DOHH2 (cell line): ENCODE measurements at regions not wholly inside any gene's neighbourhood (a gene's known extent, or its start where the extent isn't known, plus 50 kb on each side); places are given as distances from the start of the nearest gene placed in this dataset.

Experiments used
- H3F3A ChIP-seq: fragments of 200-600 bp; sonication (generic), shearing (Covaris generic); 2 replicates; pipeline ENCODE4 v1.6.0; 2016; ENCODE audit warnings: antibody characterized with exemption, mild to moderate bottlenecking; ENCODE audit not compliant: control insufficient read depth, insufficient read depth
- H3K27ac ChIP-seq: fragments of 200-600 bp; sonication (generic); 2 replicates; pipeline ENCODE4 v1.5.1; 2014; ENCODE audit warnings: low read depth, mild to moderate bottlenecking, low read length, moderate library complexity
- H3K27me3 ChIP-seq: fragments of 200-600 bp; sonication (generic); 2 replicates; pipeline ENCODE4 v1.6.1; 2014; ENCODE audit warnings: mild to moderate bottlenecking, low read length, mixed read lengths; ENCODE audit not compliant: control insufficient read depth
- H3K36me3 ChIP-seq: fragments of 200-600 bp; sonication (generic); 2 replicates; pipeline ENCODE4 v1.6.1; 2014; ENCODE audit warnings: mild to moderate bottlenecking, low read length, moderate library complexity, mixed read lengths; ENCODE audit not compliant: control insufficient read depth
- H3K4me1 ChIP-seq: fragments of 200-600 bp; sonication (generic); 2 replicates; pipeline ENCODE4 v1.6.1; 2014; ENCODE audit warnings: mild to moderate bottlenecking, low read length, mixed read lengths; ENCODE audit not compliant: control insufficient read depth
- H3K4me2 ChIP-seq: fragments of 200-600 bp; sonication (generic); 2 replicates; pipeline ENCODE4 v1.6.0; 2014; ENCODE audit warnings: mild to moderate bottlenecking, low read length, moderate library complexity
- H3K4me3 ChIP-seq: fragments of 200-600 bp; sonication (generic); 2 replicates; pipeline ENCODE4 v1.5.1; 2014; ENCODE audit warnings: mild to moderate bottlenecking, low read length, mixed read lengths
- H3K79me2 ChIP-seq: fragments of 200-600 bp; sonication (generic); 2 replicates; pipeline ENCODE4 v1.6.1; 2014; ENCODE audit warnings: mild to moderate bottlenecking, low read length, mixed read lengths; ENCODE audit not compliant: control insufficient read depth
- H3K9me2 ChIP-seq: fragments of 200-600 bp; sonication (generic); replicated peaks from 2 replicates; pipeline ENCODE4 v1.6.1; 2014; ENCODE audit warnings: mild to moderate bottlenecking, low read length, mixed read lengths; ENCODE audit not compliant: control insufficient read depth
- H3K9me3 ChIP-seq: fragments of 200-600 bp; sonication (generic); 2 replicates; pipeline ENCODE4 v1.6.1; 2014; ENCODE audit warnings: antibody characterized with exemption, low read length, mixed read lengths; ENCODE audit not compliant: control insufficient read depth, insufficient read depth
- H4K20me1 ChIP-seq: fragments of 200-600 bp; sonication (generic); 2 replicates; pipeline ENCODE4 v1.6.0; 2014; ENCODE audit warnings: low read depth, mild to moderate bottlenecking, antibody characterized with exemption, low read length, moderate library complexity; ENCODE audit not compliant: control insufficient read depth, insufficient read depth
- CTCF ChIP-seq: fragments of 200-600 bp; sonication (generic); IDR thresholded peaks from one replicate; pipeline ENCODE4 v1.5.1; 2014; ENCODE audit warnings: antibody characterized with exemption, mild to moderate bottlenecking, low read depth, low read length; ENCODE audit not compliant: poor library complexity, severe bottlenecking
- EZH2phosphoT487 ChIP-seq: fragments of 200-600 bp; sonication (generic); IDR thresholded peaks from 2 replicates; pipeline ENCODE4 v1.6.1; 2017; ENCODE audit warnings: borderline replicate concordance, mild to moderate bottlenecking, antibody characterized with exemption, low read length, moderate library complexity, mixed read lengths

GRCh38 chr16:7804635-7805195, 472.1 kb downstream of the RBFOX1 start:
- TF ChIP-seq CTCF (no peak), EZH2phosphoT487 (no peak)
- H3K4me3 ChIP-seq = no peak overlapping the region

GRCh38 chr16:7792346-7792745, 459.7 kb downstream of the RBFOX1 start:
- no peaks in the 10 kb centered on the region for H3K9me3 ChIP-seq
- no peaks in the 10 kb centered on the region for H3K9me2 ChIP-seq
- H3K36me3 ChIP-seq = no peaks in the 10 kb centered on the region
- TF ChIP-seq EZH2phosphoT487 (no peak), CTCF (no peak)
- H3K4me1 ChIP-seq = no peaks in the 10 kb centered on the region
- no peak overlapping the region for H3K27ac ChIP-seq
- H3K27me3 ChIP-seq = no peaks in the 10 kb centered on the region
- H3F3A ChIP-seq = no peaks in the 10 kb centered on the region
- no peaks in the 10 kb centered on the region for H3K79me2 ChIP-seq
- H3K4me2 ChIP-seq = no peak overlapping the region
- H3K4me3 ChIP-seq = no peak overlapping the region
- H4K20me1 ChIP-seq = no peaks in the 10 kb centered on the region

More at GRCh38 chr16:7804635-7805195, 472.1 kb downstream of the RBFOX1 start:
- H3K79me2 ChIP-seq = no peaks in the 10 kb centered on the region
- H3F3A ChIP-seq = no peaks in the 10 kb centered on the region
- no peaks in the 10 kb centered on the region for H3K9me3 ChIP-seq
- no peaks in the 10 kb centered on the region for H3K4me1 ChIP-seq
- H4K20me1 ChIP-seq = no peaks in the 10 kb centered on the region
- H3K9me2 ChIP-seq = no peaks in the 10 kb centered on the region
- H3K4me2 ChIP-seq = no peak overlapping the region
- no peaks in the 10 kb centered on the region for H3K27me3 ChIP-seq
- H3K36me3 ChIP-seq = no peaks in the 10 kb centered on the region
- no peak overlapping the region for H3K27ac ChIP-seq

GRCh38 chr16:7791028-7791590, 458.5 kb downstream of the RBFOX1 start:
- Histone ChIP-seq H3K4me1 (no peaks in the 10 kb centered on the region), H3K79me2 (no peaks in the 10 kb centered on the region), H3F3A (no peaks in the 10 kb centered on the region), H3K27ac (no peak overlapping the region), H4K20me1 (no peaks in the 10 kb centered on the region), H3K9me2 (no peaks in the 10 kb centered on the region), H3K27me3 (no peaks in the 10 kb centered on the region), H3K4me2 (no peak overlapping the region), H3K36me3 (no peaks in the 10 kb centered on the region), H3K9me3 (no peaks in the 10 kb centered on the region), H3K4me3 (no peak overlapping the region)
- TF ChIP-seq EZH2phosphoT487 (no peak), CTCF (no peak)
